ENCODE measurements at regions not wholly inside any gene's neighbourhood (a gene's known extent, or its start where the extent isn't known, plus 50 kb on each side); places are given as distances from the start of the nearest gene placed in this dataset.
"Not testable (repeated sequence)": the region's sequence is repeated elsewhere in the genome, so short reads cannot be mapped to it uniquely, and the experiment has no call there.

DNA sequence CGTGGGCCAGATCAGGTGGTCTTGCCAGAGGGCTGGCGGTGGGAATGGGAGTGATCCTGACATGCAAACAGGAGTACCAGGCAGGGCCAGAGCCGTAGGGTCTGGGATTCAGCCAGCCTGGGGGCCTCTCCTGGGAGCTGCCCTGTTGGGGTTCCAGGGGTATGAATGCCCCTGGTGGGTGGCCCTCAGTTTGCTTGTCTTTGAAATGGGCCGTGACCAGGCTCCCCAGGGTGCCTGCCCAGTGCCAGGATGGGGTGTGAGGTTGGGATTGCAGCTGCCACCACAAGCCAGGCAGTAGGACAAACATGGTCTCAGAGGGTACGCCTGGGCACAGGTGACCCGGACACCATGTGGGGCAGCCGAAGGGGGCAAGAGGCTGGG, 168.8 kb downstream of the KIF26A start:
- TF ChIP-seq FOXM1 (IDR thresholded peaks at IDR 0.05; ENCODE audit: borderline replicate concordance): no peak
- TF ChIP-seq BHLHE40 (IDR thresholded peaks at IDR 0.05; ENCODE audit: borderline replicate concordance): no peak
- no peak for TF ChIP-seq ELF4 (IDR thresholded peaks at IDR 0.05)
- TF ChIP-seq FOXK2 (IDR thresholded peaks at IDR 0.05): no peak
- TF ChIP-seq, protein P1, sequence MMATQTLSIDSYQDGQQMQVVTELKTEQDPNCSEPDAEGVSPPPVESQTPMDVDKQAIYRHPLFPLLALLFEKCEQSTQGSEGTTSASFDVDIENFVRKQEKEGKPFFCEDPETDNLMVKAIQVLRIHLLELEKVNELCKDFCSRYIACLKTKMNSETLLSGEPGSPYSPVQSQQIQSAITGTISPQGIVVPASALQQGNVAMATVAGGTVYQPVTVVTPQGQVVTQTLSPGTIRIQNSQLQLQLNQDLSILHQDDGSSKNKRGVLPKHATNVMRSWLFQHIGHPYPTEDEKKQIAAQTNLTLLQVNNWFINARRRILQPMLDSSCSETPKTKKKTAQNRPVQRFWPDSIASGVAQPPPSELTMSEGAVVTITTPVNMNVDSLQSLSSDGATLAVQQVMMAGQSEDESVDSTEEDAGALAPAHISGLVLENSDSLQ (IDR thresholded peaks at IDR 0.05): no peak
- TF ChIP-seq ZNF384 (IDR thresholded peaks at IDR 0.05): no peak
- no peak for TF ChIP-seq ARNT (IDR thresholded peaks at IDR 0.05)
- no peak for TF ChIP-seq CTBP1 (IDR thresholded peaks at IDR 0.05; ENCODE audit: borderline replicate concordance)
- no peak for TF ChIP-seq SUZ12 (IDR thresholded peaks at IDR 0.05)
- TF ChIP-seq HDGF (IDR thresholded peaks at IDR 0.05; ENCODE audit: borderline replicate concordance): no peak
- TF ChIP-seq L3MBTL2 (conservative IDR thresholded peaks at IDR 0.05): no peak
- no peak for TF ChIP-seq TARDBP (IDR thresholded peaks at IDR 0.05)
- TF ChIP-seq NFRKB (IDR thresholded peaks at IDR 0.05): no peak
- no peak for TF ChIP-seq FOXA1 (IDR thresholded peaks at IDR 0.05)
- TF ChIP-seq LEF1 (IDR thresholded peaks at IDR 0.05; ENCODE audit: borderline replicate concordance): no peak
- no peak for TF ChIP-seq SP1 (IDR thresholded peaks at IDR 0.05)
- ChIA-PET POLR2A (no interaction called here), CTCF (interaction anchor here (1.6 kb wide), 1 partner anchor 35 kb away, joined by 3 read pairs; no protein-coding TSS in a partner anchor)
- DNase-seq (ENCODE audit: extremely low spot score): no peak

DNA sequence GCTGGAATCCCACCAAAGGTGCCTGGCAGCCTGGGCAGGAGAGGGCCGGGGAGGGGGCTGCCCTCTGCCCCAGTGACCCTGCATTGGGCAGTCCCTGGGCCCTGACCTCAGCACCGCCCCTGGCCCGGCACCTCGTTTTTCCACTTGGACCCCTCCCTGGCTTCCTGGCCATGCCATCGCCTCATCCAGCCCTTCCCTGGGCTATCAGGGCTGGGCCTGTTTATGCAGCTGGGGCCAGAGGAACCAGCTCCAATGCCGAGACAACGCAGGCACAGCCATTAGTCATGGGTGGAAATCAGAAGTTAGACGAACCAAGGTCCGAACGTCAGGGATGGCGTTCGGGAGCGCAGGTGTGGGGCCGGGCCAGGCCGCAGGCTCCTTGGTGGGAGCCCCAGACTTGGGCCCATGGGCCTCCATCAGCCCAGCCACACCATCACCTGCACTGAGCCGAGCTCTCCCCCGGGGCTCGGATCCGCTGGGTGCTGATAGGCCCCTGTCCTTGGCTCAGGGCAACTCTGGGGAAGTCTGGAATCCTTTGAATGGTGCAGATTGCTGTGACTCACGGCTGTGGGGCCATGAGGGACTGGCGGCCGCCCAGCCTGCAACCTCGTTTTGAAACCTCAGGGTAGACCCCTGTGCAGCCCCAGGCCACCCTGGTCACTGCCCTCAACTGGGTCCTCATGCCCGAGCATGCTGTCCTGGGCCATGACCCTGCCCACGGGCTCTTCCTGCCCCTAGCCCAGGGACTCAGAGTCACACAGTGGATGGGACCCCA, 169.4 kb downstream of the KIF26A start:
- CTCF ChIA-PET: no interaction called here
- TF ChIP-seq SUZ12 (IDR thresholded peaks at IDR 0.05) (no peak), FOXM1 (IDR thresholded peaks at IDR 0.05; ENCODE audit: borderline replicate concordance) (no peak), TARDBP (IDR thresholded peaks at IDR 0.05) (no peak), FOXK2 (IDR thresholded peaks at IDR 0.05) (no peak), ZNF384 (IDR thresholded peaks at IDR 0.05) (no peak), ARNT (IDR thresholded peaks at IDR 0.05) (no peak), SP1 (IDR thresholded peaks at IDR 0.05) (no peak), LEF1 (IDR thresholded peaks at IDR 0.05; ENCODE audit: borderline replicate concordance) (no peak), L3MBTL2 (conservative IDR thresholded peaks at IDR 0.05) (no peak), NFRKB (IDR thresholded peaks at IDR 0.05) (no peak), FOXA1 (IDR thresholded peaks at IDR 0.05) (no peak), ELF4 (IDR thresholded peaks at IDR 0.05) (no peak), BHLHE40 (IDR thresholded peaks at IDR 0.05; ENCODE audit: borderline replicate concordance) (no peak), CTBP1 (IDR thresholded peaks at IDR 0.05; ENCODE audit: borderline replicate concordance) (no peak), HDGF (IDR thresholded peaks at IDR 0.05; ENCODE audit: borderline replicate concordance) (no peak)
- TF ChIP-seq, protein P1 (IDR thresholded peaks at IDR 0.05): no peak
- POLR2A ChIA-PET: no interaction called here
- no peak for DNase-seq (ENCODE audit: extremely low spot score)

DNA sequence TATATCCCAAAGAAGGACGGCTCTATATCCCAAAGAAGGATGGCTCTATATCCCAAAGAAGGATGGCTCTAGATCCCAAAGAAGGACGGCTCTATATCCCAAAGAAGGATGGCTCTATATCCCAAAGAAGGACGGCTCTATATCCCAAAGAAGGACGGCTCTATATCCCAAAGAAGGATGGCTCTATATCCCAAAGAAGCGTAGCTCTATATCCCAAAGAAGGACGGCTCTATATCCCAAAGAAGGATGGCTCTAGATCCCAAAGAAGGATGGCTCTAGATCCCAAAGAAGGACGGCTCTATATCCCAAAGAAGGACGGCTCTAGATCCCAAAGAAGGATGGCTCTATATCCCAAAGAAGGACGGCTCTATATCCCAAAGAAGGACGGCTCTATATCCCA, 170.1 kb downstream of the KIF26A start:
- DNase-seq (ENCODE audit: extremely low spot score); CTCF ChIA-PET; POLR2A ChIA-PET: not testable (repeated sequence)

DNA sequence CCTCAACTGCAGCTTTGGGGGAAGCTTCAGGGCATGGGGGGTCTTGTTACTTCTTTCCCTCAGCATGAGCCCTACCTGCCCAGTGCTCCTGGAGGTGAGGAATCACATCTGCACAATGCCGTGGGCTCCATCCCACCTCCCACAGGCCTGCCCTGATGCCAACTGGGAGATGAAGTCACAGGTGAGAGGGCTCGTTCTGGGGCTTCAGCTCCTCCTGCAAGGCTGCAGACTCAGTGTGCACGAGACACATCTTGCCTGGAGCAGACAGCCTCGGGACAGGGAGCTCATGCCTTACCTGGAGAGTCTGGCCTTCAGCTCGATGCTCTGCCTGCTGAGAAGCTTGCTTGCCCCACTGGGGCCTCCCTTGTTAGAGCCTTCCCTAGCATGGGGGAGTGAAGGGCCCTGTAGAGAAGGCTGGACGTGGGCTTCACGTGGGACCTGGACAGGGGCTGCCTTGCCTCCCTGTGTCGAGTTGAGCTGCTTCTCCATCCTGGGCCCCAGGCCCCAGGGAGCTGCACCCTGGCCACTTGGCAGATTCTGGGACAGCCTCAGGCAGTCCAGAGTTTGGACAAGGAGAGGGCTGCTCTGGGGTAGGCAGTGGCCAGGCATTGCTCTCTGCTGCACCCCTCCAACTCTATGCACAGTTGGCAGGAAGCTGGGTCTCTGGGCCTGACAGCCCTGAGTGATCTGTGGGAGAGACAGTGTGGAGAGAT, 171.4 kb downstream of the KIF26A start:
- CTCF ChIA-PET: interaction anchor here (0.9 kb wide), 1 partner anchor 237 kb away, joined by 3 read pairs; no protein-coding TSS in a partner anchor

DNA sequence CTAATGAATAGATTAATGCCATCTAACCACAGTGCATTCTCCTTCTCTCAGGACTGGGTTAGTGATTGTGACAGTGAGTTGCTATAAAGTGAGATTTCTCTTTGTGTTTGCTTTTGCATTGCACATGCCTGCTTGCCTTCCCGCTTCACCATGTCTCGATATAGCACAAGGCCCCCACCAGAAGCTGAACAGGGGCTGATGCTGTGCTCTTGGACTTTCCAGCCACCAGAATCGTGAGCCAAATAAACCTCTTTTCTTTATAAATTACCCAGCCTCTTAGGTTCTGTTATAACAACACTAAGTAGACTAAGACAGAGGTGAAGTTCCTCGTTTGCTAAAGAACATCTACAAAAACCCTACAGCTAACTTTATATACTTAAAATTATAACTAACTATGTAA, 173.0 kb downstream of the KIF26A start:
- ChIA-PET CTCF (no interaction called here), POLR2A (interaction anchor here (0.6 kb wide), 1 partner anchor 379 kb away, joined by 3 read pairs; no protein-coding TSS in a partner anchor)
- TF ChIP-seq L3MBTL2 (conservative IDR thresholded peaks at IDR 0.05) (no peak), SP1 (IDR thresholded peaks at IDR 0.05) (no peak), CTBP1 (IDR thresholded peaks at IDR 0.05; ENCODE audit: borderline replicate concordance) (no peak), FOXA1 (IDR thresholded peaks at IDR 0.05) (no peak), TARDBP (IDR thresholded peaks at IDR 0.05) (no peak), LEF1 (IDR thresholded peaks at IDR 0.05; ENCODE audit: borderline replicate concordance) (no peak), NFRKB (IDR thresholded peaks at IDR 0.05) (no peak), BHLHE40 (IDR thresholded peaks at IDR 0.05; ENCODE audit: borderline replicate concordance) (no peak), FOXK2 (IDR thresholded peaks at IDR 0.05) (no peak), HDGF (IDR thresholded peaks at IDR 0.05; ENCODE audit: borderline replicate concordance) (no peak), ARNT (IDR thresholded peaks at IDR 0.05) (no peak), ZNF384 (IDR thresholded peaks at IDR 0.05) (no peak)
- TF ChIP-seq, protein P1 (IDR thresholded peaks at IDR 0.05): no peak
- DNase-seq (ENCODE audit: extremely low spot score): no peak

More for the DNA sequence above, 171.4 kb downstream of the KIF26A start:
- POLR2A ChIA-PET: no interaction called here
- no peak for TF ChIP-seq SUZ12 (IDR thresholded peaks at IDR 0.05)
- no peak for TF ChIP-seq L3MBTL2 (conservative IDR thresholded peaks at IDR 0.05)
- TF ChIP-seq LEF1 (IDR thresholded peaks at IDR 0.05; ENCODE audit: borderline replicate concordance): no peak
- no peak for TF ChIP-seq CTBP1 (IDR thresholded peaks at IDR 0.05; ENCODE audit: borderline replicate concordance)
- no peak for TF ChIP-seq FOXK2 (IDR thresholded peaks at IDR 0.05)
- TF ChIP-seq ELF4 (IDR thresholded peaks at IDR 0.05): no peak
- TF ChIP-seq, protein P1 (IDR thresholded peaks at IDR 0.05): no peak
- TF ChIP-seq NFRKB (IDR thresholded peaks at IDR 0.05): no peak
- TF ChIP-seq HDGF (IDR thresholded peaks at IDR 0.05; ENCODE audit: borderline replicate concordance): no peak
- TF ChIP-seq TARDBP (IDR thresholded peaks at IDR 0.05): no peak
- no peak for TF ChIP-seq FOXM1 (IDR thresholded peaks at IDR 0.05; ENCODE audit: borderline replicate concordance)
- TF ChIP-seq ARNT (IDR thresholded peaks at IDR 0.05): no peak
- no peak for TF ChIP-seq FOXA1 (IDR thresholded peaks at IDR 0.05)
- no peak for TF ChIP-seq SP1 (IDR thresholded peaks at IDR 0.05)
- no peak for TF ChIP-seq BHLHE40 (IDR thresholded peaks at IDR 0.05; ENCODE audit: borderline replicate concordance)
- no peak for TF ChIP-seq ZNF384 (IDR thresholded peaks at IDR 0.05)
- DNase-seq (ENCODE audit: extremely low spot score): no peak

Measured in HEK293T (cell line).